Smooth muscle cell (in vitro differentiated cells): ENCODE measurements at regions not wholly inside any gene's neighbourhood (a gene's known extent, or its start where the extent isn't known, plus 50 kb on each side); places are given as distances from the start of the nearest gene placed in this dataset.

ENCODE experiments used
- DNase-seq: peaks from one replicate; lab custom pipeline; 2025; ENCODE audit not compliant: unreplicated experiment; lab: John Stamatoyannopoulos, UW
- H2AFZ ChIP-seq: fragments of 200-600 bp; sonication (generic); 2 replicates; pipeline ENCODE4 v1.6.0; 2016; ENCODE audit warnings: antibody characterized with exemption, low read depth, mild to moderate bottlenecking
- H3F3A ChIP-seq: fragments of 200-600 bp; sonication (generic); 2 replicates; pipeline ENCODE4 v1.6.0; 2017; ENCODE audit warnings: antibody characterized with exemption, low read depth
- H3K27ac ChIP-seq: fragments of 200-600 bp; sonication (generic); 2 replicates; pipeline ENCODE4 v1.5.1; 2016; ENCODE audit warnings: low read depth, mild to moderate bottlenecking
- H3K27me3 ChIP-seq: fragments of 200-600 bp; sonication (generic); 2 replicates; pipeline ENCODE4 v1.6.1; 2016; ENCODE audit warnings: low read depth, mild to moderate bottlenecking
- H3K36me3 ChIP-seq: fragments of 200-600 bp; sonication (generic); 2 replicates; pipeline ENCODE4 v1.5.1; 2016; ENCODE audit warnings: low read depth
- H3K4me1 ChIP-seq: fragments of 200-600 bp; sonication (generic); 2 replicates; pipeline ENCODE4 v1.5.1; 2016; ENCODE audit warnings: low read depth
- H3K4me2 ChIP-seq: fragments of 200-600 bp; sonication (generic); 2 replicates; pipeline ENCODE4 v1.6.0; 2016; ENCODE audit warnings: mild to moderate bottlenecking
- H3K4me3 ChIP-seq: fragments of 200-600 bp; sonication (generic); 2 replicates; pipeline ENCODE4 v1.5.1; 2016; ENCODE audit warnings: mild to moderate bottlenecking
- H3K79me2 ChIP-seq: fragments of 200-600 bp; sonication (generic); 2 replicates; pipeline ENCODE4 v1.6.0; 2016; ENCODE audit warnings: low read depth, mild to moderate bottlenecking
- H3K9ac ChIP-seq: fragments of 200-600 bp; sonication (generic); 2 replicates; pipeline ENCODE4 v1.6.0; 2016; ENCODE audit warnings: low read depth
- H3K9me3 ChIP-seq: fragments of 200-600 bp; sonication (generic); replicated peaks from 2 replicates; pipeline ENCODE4 v1.5.1; 2016; ENCODE audit warnings: low read depth
- H4K20me1 ChIP-seq: fragments of 200-600 bp; sonication (generic); 2 replicates; pipeline ENCODE4 v1.6.0; 2016; ENCODE audit warnings: low read depth
- WGBS: methylation state at CpG from one replicate; pipeline ENCODE4 v1.1.7; 2016; ENCODE audit warnings: low lambda C conversion rate; 5-methylcytosine and 5-hydroxymethylcytosine counted together
- TF ChIP-seq, protein P1 (sequence below): fragments of 200-600 bp; sonication (generic); IDR thresholded peaks from 2 replicates; pipeline ENCODE4 v1.5.1; 2017; ENCODE audit warnings: borderline replicate concordance, mild to moderate bottlenecking, antibody characterized with exemption; ENCODE audit not compliant: insufficient read depth, poor library complexity, severe bottlenecking

DNA sequence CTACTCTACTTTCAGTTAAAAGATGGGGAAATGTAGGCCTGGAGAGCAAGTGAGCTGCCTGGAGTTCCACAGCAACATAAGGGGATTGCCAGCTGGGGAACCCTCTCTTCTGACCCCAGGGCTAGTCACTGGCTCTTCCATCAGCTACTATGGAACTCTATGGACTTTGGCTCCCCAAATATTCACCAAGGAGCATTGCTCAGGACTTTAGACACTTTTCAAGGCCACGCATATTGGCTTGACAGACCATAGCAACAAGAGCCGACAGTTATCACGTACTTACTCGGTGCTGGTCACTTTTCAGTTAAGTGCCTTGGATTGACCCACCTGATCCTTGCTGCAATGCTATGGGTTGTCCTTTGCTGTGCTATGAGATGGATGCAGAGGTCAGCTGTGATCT is 360.7 kb upstream of the CHD6 start:
- Histone ChIP-seq H3K36me3 (no peaks in the 10 kb centered on the region), H3K27ac (no peak overlapping the region), H3K4me2 (no peak overlapping the region), H3K9me3 (no peaks in the 10 kb centered on the region), H3K4me3 (no peak overlapping the region), H3K4me1 (no peaks in the 10 kb centered on the region), H3F3A (no peaks in the 10 kb centered on the region), H4K20me1 (no peaks in the 10 kb centered on the region), H3K79me2 (no peaks in the 10 kb centered on the region), H3K27me3 (no peaks in the 10 kb centered on the region), H2AFZ (no peak overlapping the region), H3K9ac (no peak overlapping the region)
- TF ChIP-seq, protein P1, sequence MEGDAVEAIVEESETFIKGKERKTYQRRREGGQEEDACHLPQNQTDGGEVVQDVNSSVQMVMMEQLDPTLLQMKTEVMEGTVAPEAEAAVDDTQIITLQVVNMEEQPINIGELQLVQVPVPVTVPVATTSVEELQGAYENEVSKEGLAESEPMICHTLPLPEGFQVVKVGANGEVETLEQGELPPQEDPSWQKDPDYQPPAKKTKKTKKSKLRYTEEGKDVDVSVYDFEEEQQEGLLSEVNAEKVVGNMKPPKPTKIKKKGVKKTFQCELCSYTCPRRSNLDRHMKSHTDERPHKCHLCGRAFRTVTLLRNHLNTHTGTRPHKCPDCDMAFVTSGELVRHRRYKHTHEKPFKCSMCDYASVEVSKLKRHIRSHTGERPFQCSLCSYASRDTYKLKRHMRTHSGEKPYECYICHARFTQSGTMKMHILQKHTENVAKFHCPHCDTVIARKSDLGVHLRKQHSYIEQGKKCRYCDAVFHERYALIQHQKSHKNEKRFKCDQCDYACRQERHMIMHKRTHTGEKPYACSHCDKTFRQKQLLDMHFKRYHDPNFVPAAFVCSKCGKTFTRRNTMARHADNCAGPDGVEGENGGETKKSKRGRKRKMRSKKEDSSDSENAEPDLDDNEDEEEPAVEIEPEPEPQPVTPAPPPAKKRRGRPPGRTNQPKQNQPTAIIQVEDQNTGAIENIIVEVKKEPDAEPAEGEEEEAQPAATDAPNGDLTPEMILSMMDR = no peak
- DNase-seq = no peak
- WGBS = 98% methylated on average over 4 of the region's 4 CpGs

DNA sequence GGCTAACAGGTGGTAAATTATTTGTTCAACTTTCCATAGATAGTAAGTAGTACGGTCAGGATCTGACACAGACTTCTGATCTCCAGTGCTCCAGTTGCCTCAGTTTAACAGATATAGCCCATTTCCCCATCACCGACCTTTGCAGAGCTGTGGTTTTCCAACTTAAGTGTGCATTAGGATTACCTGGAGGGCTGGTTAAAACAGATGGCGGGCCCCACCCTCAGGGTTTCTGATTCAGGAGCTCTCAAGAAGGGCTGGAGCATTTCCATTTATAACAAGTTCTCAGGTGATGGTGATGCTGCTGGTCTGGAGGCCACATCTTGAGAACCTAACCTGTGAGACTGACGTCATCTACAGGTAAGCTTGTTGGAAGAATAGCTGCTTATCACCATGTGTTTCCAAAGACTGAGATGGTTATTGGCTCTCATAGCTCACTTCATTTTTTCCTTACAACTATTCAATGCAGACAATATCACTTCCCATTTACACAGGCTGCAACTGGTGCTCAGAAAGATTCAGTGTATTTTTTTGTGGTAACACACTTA is 360.1 kb upstream of the CHD6 start:
- no peak overlapping the region for H3K4me2 ChIP-seq
- TF ChIP-seq, protein P1 = no peak
- WGBS = 76% methylated on average over 4 of the region's 4 CpGs
- H4K20me1 ChIP-seq = no peaks in the 10 kb centered on the region
- DNase-seq = no peak
- no peaks in the 10 kb centered on the region for H3F3A ChIP-seq
- no peaks in the 10 kb centered on the region for H3K79me2 ChIP-seq
- no peak overlapping the region for H3K4me3 ChIP-seq
- H3K27ac ChIP-seq = no peak overlapping the region
- H3K27me3 ChIP-seq = no peaks in the 10 kb centered on the region
- H3K9me3 ChIP-seq = no peaks in the 10 kb centered on the region
- H3K36me3 ChIP-seq = no peaks in the 10 kb centered on the region
- no peak overlapping the region for H3K9ac ChIP-seq
- H3K4me1 ChIP-seq = no peaks in the 10 kb centered on the region
- no peak overlapping the region for H2AFZ ChIP-seq

DNA sequence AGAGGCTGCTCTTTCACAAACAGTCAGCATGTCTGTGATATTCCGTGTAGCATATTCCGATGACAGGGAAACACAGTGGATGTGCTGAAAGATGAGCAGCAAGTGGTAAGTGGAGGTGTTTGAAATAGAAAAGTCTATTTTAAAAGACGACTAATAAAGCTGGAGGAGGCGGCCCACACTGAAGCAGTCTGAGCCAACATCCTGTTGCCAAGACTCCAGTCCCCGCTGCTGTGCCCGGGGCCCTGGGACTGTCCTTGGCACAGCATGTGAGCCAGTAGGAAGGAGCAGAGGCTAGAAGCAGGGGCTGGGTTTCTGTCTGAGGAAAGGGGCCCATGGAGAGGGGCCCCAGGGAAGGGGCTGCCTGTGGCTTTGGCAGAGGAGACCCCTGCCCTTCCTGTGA is 351.5 kb upstream of the CHD6 start:
- no peaks in the 10 kb centered on the region for H3K4me1 ChIP-seq

DNA sequence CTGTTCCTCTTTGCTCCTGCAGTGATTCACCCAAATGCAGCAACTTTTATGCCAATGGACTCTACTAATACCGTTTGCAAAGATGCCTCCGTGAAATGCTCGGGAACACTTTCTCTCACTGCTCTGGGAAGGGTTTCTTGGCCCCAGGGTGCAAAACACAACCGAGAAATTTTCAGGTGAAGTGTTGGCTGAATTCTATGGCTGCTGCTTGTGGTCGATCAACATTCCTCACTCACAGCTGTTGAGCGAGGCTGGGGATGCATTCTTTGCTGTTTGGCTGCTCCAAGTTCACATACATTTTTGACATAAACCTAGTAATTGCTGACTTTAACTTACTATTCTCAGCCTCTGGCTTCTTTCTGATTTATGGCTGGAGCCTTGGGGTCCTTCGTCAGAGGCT is 342.0 kb upstream of the CHD6 start:
- no peaks in the 10 kb centered on the region for H3K9me3 ChIP-seq
- no peaks in the 10 kb centered on the region for H3K36me3 ChIP-seq
- no peaks in the 10 kb centered on the region for H3F3A ChIP-seq
- peaks cover 26% of the 10 kb centered on the region for H3K27me3 ChIP-seq
- no peaks in the 10 kb centered on the region for H4K20me1 ChIP-seq
- TF ChIP-seq, protein P1 = no peak
- H3K4me1 ChIP-seq = no peaks in the 10 kb centered on the region
- no peak for DNase-seq
- H3K4me2 ChIP-seq = no peak overlapping the region
- H3K9ac ChIP-seq = no peak overlapping the region
- H3K4me3 ChIP-seq = no peak overlapping the region
- H3K79me2 ChIP-seq = no peaks in the 10 kb centered on the region
- H2AFZ ChIP-seq = no peak overlapping the region
- H3K27ac ChIP-seq = no peak overlapping the region
- WGBS = 72% methylated on average over 7 of the region's 7 CpGs

More for the DNA sequence above, 351.5 kb upstream of the CHD6 start:
- TF ChIP-seq, protein P1 = no peak
- H3K9ac ChIP-seq = no peak overlapping the region
- H3K79me2 ChIP-seq = no peaks in the 10 kb centered on the region
- H4K20me1 ChIP-seq = no peaks in the 10 kb centered on the region
- no peak overlapping the region for H3K4me2 ChIP-seq
- no peak overlapping the region for H3K27ac ChIP-seq
- no peaks in the 10 kb centered on the region for H3K9me3 ChIP-seq
- no peaks in the 10 kb centered on the region for H3K27me3 ChIP-seq
- no peaks in the 10 kb centered on the region for H3K36me3 ChIP-seq
- 86% methylated on average over 6 of the region's 6 CpGs for WGBS
- no peak overlapping the region for H2AFZ ChIP-seq
- H3K4me3 ChIP-seq = no peak overlapping the region
- DNase-seq = no peak
- H3F3A ChIP-seq = no peaks in the 10 kb centered on the region
